Gastrocnemius medialis (tissue), 4 donors: ENCODE measurements at regions not wholly inside any gene's neighbourhood (a gene's known extent, or its start where the extent isn't known, plus 50 kb on each side); places are given as distances from the start of the nearest gene placed in this dataset.

ENCODE experiments used
- ATAC-seq, 2 donors: fragments of 150-250 bp; one replicate each; pipeline ENCODE4 v1.9.1; 2016
- DNase-seq, 2 donors: peaks; one replicate each; pipeline ENCODE4 v3.0.0-alpha.2; 2019
- H3K27ac ChIP-seq, 4 donors: fragments of 200-600 bp; sonication (generic); 1 replicate in 1 of 4; 2 replicates in 3 of 4; pipeline ENCODE4 v1.5.1; 2016 to 2018; ENCODE audit warnings: mild to moderate bottlenecking in 2 of 4, moderate library complexity in 1 of 4
- H3K27me3 ChIP-seq, 3 donors: fragments of 200-600 bp; sonication (generic) in 2 of 3; 1 replicate in 1 of 3; 2 replicates in 2 of 3; pipeline versions ENCODE4 v1.5.1 to v1.6.0; 2016 to 2019; ENCODE audit warnings: mild to moderate bottlenecking in 1 of 3, moderate library complexity in 1 of 3
- H3K36me3 ChIP-seq, 2 donors: fragments of 200-600 bp; sonication (generic) in 1 of 2; one replicate each; pipeline ENCODE4 v1.5.1; 2017 to 2018
- H3K4me1 ChIP-seq, 2 donors: fragments of 200-600 bp; sonication (generic) in 1 of 2; one replicate each; pipeline ENCODE4 v1.5.1; 2016 to 2017; ENCODE audit warnings: mild to moderate bottlenecking in 2 of 2
- H3K4me3 ChIP-seq, 4 donors: fragments of 200-600 bp; sonication (generic) in 3 of 4; 1 replicate in 1 of 4; 2 replicates in 3 of 4; pipeline ENCODE4 v1.5.1; 2016 to 2019; ENCODE audit warnings: mild to moderate bottlenecking in 2 of 4
- H3K9me3 ChIP-seq, 3 donors: fragments of 200-600 bp; sonication (generic) in 2 of 3; 1 replicate in 1 of 3; 2 replicates in 2 of 3; pipeline ENCODE4 v1.5.1; 2016 to 2019
- POLR2A ChIP-seq, 2 donors: fragments of 450-650 bp; IDR thresholded peaks; one replicate each; pipeline ENCODE4 v1.6.1; 2017; ENCODE audit warnings: antibody characterized with exemption in 2 of 2, mild to moderate bottlenecking in 2 of 2, moderate library complexity in 2 of 2
- in situ Hi-C, 4 donors: fragments of 200-750 bp; cut with MboI; loops; one replicate each; pipeline versions ENCODE4 v1.15.0 to v1.8.0; 2017; ENCODE audit warnings: low sequenced_read_pairs in 4 of 4
- intact Hi-C: fragments of 100-400 bp; cut with DNase I; formaldehyde crosslinking; loops from one replicate; pipeline ENCODE4 v1.15.1; 2023; ENCODE audit warnings: low total_unique reads
- TF ChIP-seq, protein P1 (sequence below), 5 experiments: fragments of 450-650 bp in 3 of 5; fragments of 200-600 bp in 2 of 5; sonication (generic) in 2 of 5; IDR thresholded peaks in 4 of 5; conservative IDR thresholded peaks in 1 of 5; 1 replicate in 4 of 5; 2 replicates in 1 of 5; pipeline ENCODE4 v1.5.1; 2016 to 2019; ENCODE audit warnings: antibody characterized with exemption in 5 of 5, mild to moderate bottlenecking in 3 of 5, moderate library complexity in 3 of 5

GRCh38 chr6:112437058-112437457, 89.9 kb downstream of the RFPL4B start:
- no peaks in the 10 kb centered on the region for H3K4me1 ChIP-seq
- ATAC-seq (no peak), DNase-seq (no peak)
- H3K27ac ChIP-seq: no peak overlapping the region
- no peaks in the 10 kb centered on the region for H3K36me3 ChIP-seq
- intact Hi-C loops (no loop called here), in situ Hi-C loops (no loop called here)
- no peak overlapping the region for H3K4me3 ChIP-seq
- TF ChIP-seq POLR2A (IDR thresholded peaks at IDR 0.05): no peak
- TF ChIP-seq, protein P1, sequence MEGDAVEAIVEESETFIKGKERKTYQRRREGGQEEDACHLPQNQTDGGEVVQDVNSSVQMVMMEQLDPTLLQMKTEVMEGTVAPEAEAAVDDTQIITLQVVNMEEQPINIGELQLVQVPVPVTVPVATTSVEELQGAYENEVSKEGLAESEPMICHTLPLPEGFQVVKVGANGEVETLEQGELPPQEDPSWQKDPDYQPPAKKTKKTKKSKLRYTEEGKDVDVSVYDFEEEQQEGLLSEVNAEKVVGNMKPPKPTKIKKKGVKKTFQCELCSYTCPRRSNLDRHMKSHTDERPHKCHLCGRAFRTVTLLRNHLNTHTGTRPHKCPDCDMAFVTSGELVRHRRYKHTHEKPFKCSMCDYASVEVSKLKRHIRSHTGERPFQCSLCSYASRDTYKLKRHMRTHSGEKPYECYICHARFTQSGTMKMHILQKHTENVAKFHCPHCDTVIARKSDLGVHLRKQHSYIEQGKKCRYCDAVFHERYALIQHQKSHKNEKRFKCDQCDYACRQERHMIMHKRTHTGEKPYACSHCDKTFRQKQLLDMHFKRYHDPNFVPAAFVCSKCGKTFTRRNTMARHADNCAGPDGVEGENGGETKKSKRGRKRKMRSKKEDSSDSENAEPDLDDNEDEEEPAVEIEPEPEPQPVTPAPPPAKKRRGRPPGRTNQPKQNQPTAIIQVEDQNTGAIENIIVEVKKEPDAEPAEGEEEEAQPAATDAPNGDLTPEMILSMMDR (IDR thresholded peaks at IDR 0.05 in 4 of 5, conservative IDR thresholded peaks at IDR 0.05 in 1 of 5): no peak
- H3K9me3 ChIP-seq: no peaks in the 10 kb centered on the region
- H3K27me3 ChIP-seq: no peaks in the 10 kb centered on the region

DNA sequence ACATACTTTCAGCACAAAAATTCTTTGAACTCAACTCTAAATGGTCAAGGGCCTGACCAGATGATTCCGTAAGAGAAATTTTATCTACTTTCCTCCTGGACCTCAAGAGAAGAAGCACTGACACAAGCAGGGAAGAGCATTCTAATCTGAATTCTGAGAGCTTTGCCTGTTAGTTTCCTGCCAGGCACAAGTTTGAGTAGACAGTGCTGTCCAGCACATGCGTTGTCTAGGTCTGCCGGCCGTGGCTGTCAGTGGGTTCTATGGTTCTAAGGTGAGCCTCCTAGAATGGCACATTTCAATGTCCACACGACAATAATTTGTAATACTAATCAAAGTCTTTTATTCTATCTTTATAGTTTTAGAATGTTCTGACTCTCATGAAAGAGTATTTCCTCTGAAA, 91.9 kb downstream of the RFPL4B start:
- DNase-seq (no peak), ATAC-seq (no peak)
- Histone ChIP-seq H3K27me3 (no peaks in the 10 kb centered on the region), H3K9me3 (no peaks in the 10 kb centered on the region), H3K36me3 (no peaks in the 10 kb centered on the region), H3K27ac (no peak overlapping the region), H3K4me3 (no peak overlapping the region), H3K4me1 (no peaks in the 10 kb centered on the region)
- intact Hi-C loops: no loop called here
- TF ChIP-seq POLR2A (IDR thresholded peaks at IDR 0.05): no peak
- TF ChIP-seq, protein P1 (IDR thresholded peaks at IDR 0.05 in 4 of 5, conservative IDR thresholded peaks at IDR 0.05 in 1 of 5): no peak
- in situ Hi-C loops: no loop called here

DNA sequence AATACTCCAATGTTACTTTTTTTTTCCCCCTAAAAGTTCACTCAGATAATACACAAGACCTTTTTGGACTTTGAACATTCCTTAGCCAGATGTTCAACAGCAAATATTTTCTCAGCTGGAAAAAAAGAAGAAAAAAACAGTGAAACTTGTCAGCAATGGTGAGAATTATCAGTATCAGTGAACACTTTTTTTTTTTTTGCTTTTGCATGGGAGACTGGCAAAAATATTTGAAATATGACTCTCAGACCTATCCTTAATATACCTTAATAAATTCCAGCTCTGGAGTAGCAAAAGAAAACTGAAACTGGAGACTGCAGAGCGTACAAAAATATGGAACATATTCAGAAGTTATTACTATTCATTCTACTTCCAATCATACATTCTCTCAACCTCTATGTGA, 92.3 kb downstream of the RFPL4B start:
- no peaks in the 10 kb centered on the region for H3K9me3 ChIP-seq
- H3K27me3 ChIP-seq: no peaks in the 10 kb centered on the region
- TF ChIP-seq POLR2A (IDR thresholded peaks at IDR 0.05): no peak
- TF ChIP-seq, protein P1 (IDR thresholded peaks at IDR 0.05 in 4 of 5, conservative IDR thresholded peaks at IDR 0.05 in 1 of 5): no peak
- no peaks in the 10 kb centered on the region for H3K4me1 ChIP-seq
- ATAC-seq (no peak), DNase-seq (no peak)
- no peak overlapping the region for H3K27ac ChIP-seq
- H3K4me3 ChIP-seq: no peak overlapping the region
- no peaks in the 10 kb centered on the region for H3K36me3 ChIP-seq
- in situ Hi-C loops: no loop called here
- intact Hi-C loops: no loop called here

DNA sequence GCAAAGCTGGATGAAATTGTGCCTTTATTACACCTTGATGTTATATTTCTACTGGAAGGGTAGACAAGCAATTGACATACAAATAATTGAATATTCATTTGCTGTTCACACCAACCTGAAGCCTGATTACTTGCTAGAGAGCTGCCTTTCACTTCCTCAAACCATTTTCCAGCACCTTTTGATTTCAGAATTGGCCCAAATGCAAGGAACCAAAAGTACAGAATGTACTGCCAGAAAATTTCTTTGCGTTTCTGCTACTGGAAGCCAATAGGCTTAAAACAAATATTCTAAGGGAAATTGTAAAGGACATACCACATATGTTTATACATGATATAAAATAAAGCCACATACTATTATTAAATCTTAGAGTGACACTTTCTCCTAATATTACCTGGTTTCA, 94.5 kb downstream of the RFPL4B start:
- Histone ChIP-seq H3K4me3 (no peak overlapping the region), H3K9me3 (no peaks in the 10 kb centered on the region), H3K27ac (no peak overlapping the region), H3K4me1 (no peaks in the 10 kb centered on the region), H3K36me3 (no peaks in the 10 kb centered on the region), H3K27me3 (no peaks in the 10 kb centered on the region)
- no peak for TF ChIP-seq POLR2A (IDR thresholded peaks at IDR 0.05)
- TF ChIP-seq, protein P1 (IDR thresholded peaks at IDR 0.05 in 4 of 5, conservative IDR thresholded peaks at IDR 0.05 in 1 of 5): no peak
- in situ Hi-C loops: no loop called here
- intact Hi-C loops: no loop called here
- DNase-seq (no peak), ATAC-seq (no peak)
